ENCODE measurements at regions not wholly inside any gene's neighbourhood (a gene's known extent, or its start where the extent isn't known, plus 50 kb on each side); places are given as distances from the start of the nearest gene placed in this dataset.

DNA sequence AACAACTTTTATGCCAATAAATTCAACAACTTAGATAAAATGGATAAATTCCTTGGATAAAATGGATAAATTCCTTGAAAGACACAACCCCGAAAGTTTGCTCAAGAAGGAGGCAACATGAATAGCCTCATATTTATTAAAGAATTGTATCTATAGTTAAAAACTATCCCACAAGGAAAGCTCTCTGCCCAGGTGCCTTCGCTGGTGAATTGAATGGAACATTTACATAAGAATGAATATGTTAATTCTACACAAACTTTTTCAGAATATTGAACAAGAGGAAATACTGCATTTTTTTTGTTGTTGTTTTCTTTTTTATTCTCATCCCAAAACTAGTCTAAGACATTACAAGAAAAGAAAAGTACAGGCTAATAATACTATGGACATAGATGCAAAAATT is 805.3 kb upstream of the RAB6C start:
- no peak for TF ChIP-seq CTCF (IDR thresholded peaks at IDR 0.05)
- TF ChIP-seq SIN3A (IDR thresholded peaks at IDR 0.05; ENCODE audit: borderline replicate concordance, low read depth, low read length): no peak
- TF ChIP-seq EZH2phosphoT487 (IDR thresholded peaks at IDR 0.05; ENCODE audit: borderline replicate concordance, low read depth): no peak
- TF ChIP-seq RAD21 (IDR thresholded peaks at IDR 0.05; ENCODE audit: low read length): no peak
- TF ChIP-seq MXI1 (IDR thresholded peaks at IDR 0.05; ENCODE audit: low read depth, low read length): no peak
- no peak for TF ChIP-seq CHD2 (IDR thresholded peaks at IDR 0.05; ENCODE audit: low read length, partially characterized antibody)
- TF ChIP-seq ZBTB33 (IDR thresholded peaks at IDR 0.05; ENCODE audit: borderline replicate concordance, low read depth): no peak
- no peak for TF ChIP-seq REST (IDR thresholded peaks at IDR 0.05; ENCODE audit: low read depth, low read length)

Data from SK-N-SH (cell line).